C4-2B (cell line): ENCODE measurements at regions not wholly inside any gene's neighbourhood (a gene's known extent, or its start where the extent isn't known, plus 50 kb on each side); places are given as distances from the start of the nearest gene placed in this dataset.

Experiments
- H3K27ac ChIP-seq: fragments of 450-650 bp; 2 replicates; pipeline ENCODE4 v1.5.1; 2017
- CTCF ChIP-seq: fragments of 450-650 bp; conservative IDR thresholded peaks from 2 replicates; pipeline ENCODE4 v1.5.1; 2017; ENCODE audit warnings: mild to moderate bottlenecking
- ZFX ChIP-seq: fragments of 450-650 bp; IDR thresholded peaks from 2 replicates; pipeline ENCODE4 v1.6.1; 2017

DNA sequence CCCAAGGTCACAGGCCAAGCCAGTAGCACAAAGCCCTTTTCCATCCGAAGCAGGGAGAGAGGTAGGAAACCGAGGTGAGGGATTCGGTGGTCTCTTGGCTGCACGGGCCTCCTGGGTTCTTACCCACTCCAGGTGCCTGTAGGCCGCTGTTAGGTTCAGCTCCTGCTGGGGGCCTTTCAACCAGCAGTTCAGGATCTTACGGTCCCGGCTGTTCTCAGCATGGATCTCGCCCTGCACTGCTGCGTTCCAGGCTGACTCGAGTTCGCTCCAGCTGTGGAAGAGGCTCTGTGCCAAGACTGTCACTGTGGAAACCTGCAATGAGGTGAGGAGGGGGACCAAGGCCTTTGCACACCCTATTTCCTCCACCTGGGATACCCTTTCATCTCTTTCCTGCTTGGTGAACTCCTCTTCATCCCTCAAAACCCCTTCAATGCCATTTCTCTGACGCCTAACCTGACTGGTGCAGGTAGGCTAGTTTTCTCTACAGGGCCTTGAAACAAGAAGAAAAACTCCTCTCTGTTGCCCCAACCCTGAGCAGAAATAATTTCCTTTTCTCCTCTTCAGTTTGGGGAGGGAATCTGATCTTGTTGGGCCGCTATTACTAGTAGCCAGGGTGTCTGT, 103.6 kb downstream of the RMI2 start:
- no peak for TF ChIP-seq ZFX
- no peak for TF ChIP-seq CTCF

GRCh38 chr16:11449716-11450115, 104.5 kb downstream of the RMI2 start:
- no peak overlapping the region for H3K27ac ChIP-seq
- TF ChIP-seq CTCF = no peak
- TF ChIP-seq ZFX = no peak

More for the DNA sequence above, 103.6 kb downstream of the RMI2 start:
- no peak overlapping the region for H3K27ac ChIP-seq

GRCh38 chr16:11450136-11450535, 104.9 kb downstream of the RMI2 start:
- H3K27ac ChIP-seq = no peak overlapping the region
- TF ChIP-seq CTCF (no peak), ZFX (no peak)

DNA sequence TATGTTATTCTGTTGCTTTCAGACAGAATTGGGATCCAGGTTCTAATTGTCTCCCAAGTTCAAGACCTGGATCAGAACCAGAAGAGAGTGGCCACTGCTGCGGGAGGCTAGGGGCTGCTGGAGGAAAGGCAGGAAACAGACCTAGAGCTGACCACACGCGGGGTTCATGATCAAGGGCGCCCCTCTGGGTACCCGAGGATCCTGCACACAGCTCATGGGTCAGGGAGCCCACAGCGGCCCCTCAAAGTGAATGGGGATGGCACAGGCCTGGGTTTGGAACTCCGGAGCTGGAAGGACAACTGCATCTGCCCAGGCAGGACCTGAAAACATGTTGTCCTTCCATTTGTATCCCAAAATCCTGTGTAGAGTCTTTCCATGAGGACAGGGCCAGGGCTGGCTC, 107.0 kb downstream of the RMI2 start:
- no peak overlapping the region for H3K27ac ChIP-seq
- no peak for TF ChIP-seq CTCF
- no peak for TF ChIP-seq ZFX

- no peak for TF ChIP-seq ZFX
- no peak for TF ChIP-seq CTCF
- H3K27ac ChIP-seq = no peak overlapping the region
Observed at GRCh38 chr16:11452746-11453389, 107.6 kb downstream of the RMI2 start.

DNA sequence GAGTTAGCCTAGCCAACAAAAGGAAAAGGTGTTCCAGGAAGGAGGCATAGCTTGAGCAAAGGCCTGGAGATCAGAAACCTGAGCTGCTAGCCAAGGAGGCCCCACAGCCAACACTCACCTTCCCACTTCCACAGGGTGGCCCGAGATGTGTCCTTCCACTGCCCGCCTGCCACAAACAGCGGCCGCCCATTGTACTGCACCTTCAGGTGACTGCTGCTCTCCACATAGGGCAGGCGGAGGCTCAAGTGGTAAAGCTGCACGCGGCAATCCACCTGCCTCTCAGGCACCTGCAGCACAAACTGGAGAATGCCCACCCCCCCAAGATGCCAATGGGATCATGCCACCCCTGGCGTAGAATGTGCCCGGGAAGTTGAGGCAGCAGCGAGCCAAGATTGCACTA, 111.5 kb downstream of the RMI2 start:
- no peak for TF ChIP-seq CTCF
- no peak for TF ChIP-seq ZFX
- H3K27ac ChIP-seq = no peak overlapping the region

DNA sequence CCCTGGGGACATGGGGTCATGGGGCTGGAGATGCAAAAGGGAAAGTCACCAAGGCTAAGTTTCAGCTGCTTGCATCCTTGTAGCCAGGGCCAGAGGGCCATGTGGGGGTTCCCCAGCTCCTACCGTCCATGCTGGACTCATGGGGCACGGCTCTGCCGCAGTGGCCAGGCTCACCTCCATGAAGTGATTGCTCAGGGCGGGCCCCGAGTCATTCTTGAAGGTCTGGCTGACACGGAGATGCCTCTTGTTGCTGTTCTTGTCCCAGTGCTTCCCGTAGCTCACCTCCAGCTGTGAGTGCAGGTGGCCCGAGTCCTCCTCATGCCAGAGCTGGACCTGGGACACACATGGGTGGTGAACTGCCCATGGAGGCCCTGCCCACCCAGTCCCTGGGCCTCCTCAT, 114.5 kb downstream of the RMI2 start:
- no peak for TF ChIP-seq ZFX
- H3K27ac ChIP-seq = no peak overlapping the region
